Rectal smooth muscle tissue (tissue), 1 donor: ENCODE measurements at regions not wholly inside any gene's neighbourhood (a gene's known extent, or its start where the extent isn't known, plus 50 kb on each side); places are given as distances from the start of the nearest gene placed in this dataset.

Experiments used
- H3K27ac ChIP-seq: one replicate; pipeline ENCODE4 v1.7.0; 2013; ENCODE audit warnings: low read depth, low read length, inconsistent platforms
- H3K27me3 ChIP-seq: one replicate; pipeline ENCODE4 v1.7.0; 2013; ENCODE audit warnings: low read length; ENCODE audit not compliant: control insufficient read depth, insufficient read depth
- H3K36me3 ChIP-seq: one replicate; pipeline ENCODE4 v1.7.0; 2013; ENCODE audit warnings: low read length; ENCODE audit not compliant: control insufficient read depth, insufficient read depth
- H3K4me1 ChIP-seq: one replicate; pipeline ENCODE4 v1.7.0; 2013; ENCODE audit warnings: low read length; ENCODE audit not compliant: control insufficient read depth, insufficient read depth
- H3K4me3 ChIP-seq: one replicate; pipeline ENCODE4 v1.7.0; 2013; ENCODE audit warnings: low read length
- H3K9ac ChIP-seq: one replicate; pipeline ENCODE4 v1.7.0; 2013; ENCODE audit warnings: low read length

DNA sequence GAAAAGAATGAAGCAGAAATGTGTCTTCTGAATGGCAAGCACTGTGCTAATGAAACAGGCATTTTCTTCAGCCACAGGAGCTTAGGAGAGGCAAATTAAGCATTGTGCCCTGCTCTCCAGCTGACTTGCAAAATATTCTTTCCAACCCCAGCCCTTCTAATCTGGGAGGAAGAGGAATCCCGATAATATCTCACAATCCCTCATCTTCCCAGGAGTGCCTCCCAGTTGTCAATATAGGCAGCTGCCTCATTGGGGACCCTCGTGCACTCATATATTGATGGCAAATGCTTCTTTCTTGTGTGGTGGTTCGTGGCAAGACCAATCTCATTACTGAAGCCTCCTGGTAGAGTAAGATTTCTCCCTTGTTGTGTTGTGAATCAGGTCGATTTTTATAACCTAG, 299.0 kb downstream of the COG6 start:
- Histone ChIP-seq H3K4me1 (no peaks in the 10 kb centered on the region), H3K4me3 (no peak overlapping the region), H3K27me3 (peaks cover 2% of the 10 kb centered on the region), H3K36me3 (no peaks in the 10 kb centered on the region), H3K27ac (no peak overlapping the region), H3K9ac (no peak overlapping the region)

DNA sequence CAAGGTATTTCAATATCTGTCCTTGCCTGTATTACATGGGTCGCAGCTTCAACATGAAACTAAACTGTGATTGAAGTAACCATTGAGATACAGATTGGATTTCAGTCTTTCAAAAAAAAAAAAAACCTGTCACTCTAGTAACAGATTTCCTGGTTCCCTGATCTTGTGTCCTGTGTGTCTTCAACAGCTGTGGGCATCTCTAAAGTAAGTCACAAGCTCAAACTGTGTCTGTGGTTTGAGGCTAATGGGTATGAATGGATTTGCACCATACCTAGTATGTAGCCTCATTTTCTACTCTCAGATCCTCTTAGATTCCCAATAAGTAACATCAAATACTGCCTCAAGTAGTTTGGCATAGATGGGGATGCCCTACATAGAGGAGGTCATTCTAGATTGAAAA, 300.1 kb downstream of the COG6 start:
- Histone ChIP-seq H3K27me3 (peaks cover 2% of the 10 kb centered on the region), H3K36me3 (no peaks in the 10 kb centered on the region), H3K27ac (no peak overlapping the region), H3K9ac (no peak overlapping the region), H3K4me3 (no peak overlapping the region), H3K4me1 (no peaks in the 10 kb centered on the region)

DNA sequence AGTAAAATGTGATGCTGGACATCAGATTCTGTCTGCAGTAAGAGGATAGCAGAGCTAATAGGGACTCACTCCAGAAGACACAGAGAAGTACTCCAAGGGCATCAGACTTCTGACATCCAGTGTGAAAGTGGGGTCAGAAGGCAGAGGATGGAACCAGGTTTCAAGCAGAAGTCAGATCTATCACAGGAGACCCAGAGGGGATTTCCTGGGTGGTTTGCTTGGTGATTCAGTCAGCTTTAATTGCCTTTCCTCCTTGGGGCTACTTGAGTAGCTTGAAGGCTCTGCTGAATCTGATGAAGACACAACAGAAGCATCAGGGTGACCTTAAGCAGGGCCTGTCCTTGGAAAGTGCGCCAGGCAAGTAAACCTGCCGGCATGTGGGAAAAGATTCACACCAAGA, 300.6 kb downstream of the COG6 start:
- Histone ChIP-seq H3K4me3 (no peak overlapping the region), H3K4me1 (no peaks in the 10 kb centered on the region), H3K27ac (no peak overlapping the region), H3K9ac (no peak overlapping the region), H3K36me3 (no peaks in the 10 kb centered on the region), H3K27me3 (peaks cover 2% of the 10 kb centered on the region)

DNA sequence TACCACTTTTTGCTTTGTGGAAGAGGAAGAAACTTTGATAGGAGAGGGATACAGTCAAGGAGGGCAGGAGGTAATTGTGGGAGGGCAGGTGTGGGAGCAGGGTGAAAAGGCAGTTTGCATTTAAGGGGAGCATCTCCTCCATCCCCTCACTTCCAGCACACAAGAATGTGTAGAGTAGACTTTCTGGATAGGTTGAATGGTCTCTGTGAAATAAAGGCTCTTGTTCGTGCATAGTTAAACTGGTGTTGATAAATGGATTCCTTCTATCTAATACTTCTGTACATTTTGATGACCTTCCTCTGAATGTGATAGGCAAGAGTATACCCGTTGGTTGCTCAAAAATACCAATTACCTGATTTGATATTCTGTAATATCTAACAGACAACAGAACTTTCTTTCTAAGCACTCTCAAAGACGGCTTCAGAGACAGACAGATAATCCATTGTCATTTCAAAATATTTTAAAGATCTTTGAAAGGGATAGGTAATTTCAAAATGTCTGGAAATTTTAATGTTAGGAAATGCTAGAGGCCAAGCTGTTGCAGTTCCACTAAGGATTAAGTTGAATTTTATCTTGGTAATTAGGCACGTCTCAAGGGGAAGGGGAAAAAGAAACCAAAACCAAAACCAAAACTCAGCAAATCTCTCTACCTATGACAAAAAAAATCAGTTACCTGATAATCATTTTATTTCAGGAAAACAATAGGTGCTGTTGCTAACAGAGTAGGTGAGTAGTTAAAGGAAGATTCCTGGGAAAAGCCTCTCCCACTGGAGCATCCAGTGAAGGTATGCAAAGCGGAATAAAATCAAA, 302.6 kb downstream of the COG6 start:
- Histone ChIP-seq H3K27me3 (peaks cover 2% of the 10 kb centered on the region), H3K27ac (no peak overlapping the region), H3K36me3 (no peaks in the 10 kb centered on the region), H3K4me1 (no peaks in the 10 kb centered on the region), H3K9ac (no peak overlapping the region), H3K4me3 (no peak overlapping the region)

DNA sequence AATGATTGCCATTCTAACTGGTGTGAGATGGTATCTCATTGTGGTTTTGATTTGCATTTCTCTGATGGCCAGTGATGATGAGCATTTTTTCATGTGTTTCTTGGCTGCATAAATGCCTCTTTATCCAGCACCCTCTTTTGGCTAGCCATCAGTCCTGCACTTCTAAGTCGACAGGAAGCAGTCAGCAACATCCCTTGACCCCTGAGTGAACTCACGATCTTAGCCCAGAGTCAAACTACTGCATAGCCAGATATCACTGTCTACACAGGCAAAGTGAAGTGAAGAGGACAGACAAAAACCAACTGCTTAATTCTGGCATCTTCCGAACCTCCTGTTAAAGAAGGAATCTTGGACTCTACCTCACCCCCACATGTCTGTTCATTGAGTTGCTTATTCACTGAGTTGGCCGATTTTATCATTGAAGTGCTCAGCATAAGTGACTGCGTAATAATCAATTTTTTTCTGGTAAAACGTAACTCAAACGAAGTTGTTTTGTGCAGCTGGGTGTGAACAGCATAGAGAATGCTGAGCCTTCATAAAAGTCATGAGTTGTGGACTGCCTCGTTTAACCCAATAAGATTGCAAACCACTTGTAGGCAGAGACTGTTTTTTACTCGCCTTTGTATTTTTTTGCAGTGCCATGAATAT, 304.2 kb downstream of the COG6 start:
- Histone ChIP-seq H3K27me3 (peaks cover 2% of the 10 kb centered on the region), H3K4me3 (no peak overlapping the region), H3K36me3 (no peaks in the 10 kb centered on the region), H3K4me1 (no peaks in the 10 kb centered on the region), H3K27ac (no peak overlapping the region), H3K9ac (no peak overlapping the region)

DNA sequence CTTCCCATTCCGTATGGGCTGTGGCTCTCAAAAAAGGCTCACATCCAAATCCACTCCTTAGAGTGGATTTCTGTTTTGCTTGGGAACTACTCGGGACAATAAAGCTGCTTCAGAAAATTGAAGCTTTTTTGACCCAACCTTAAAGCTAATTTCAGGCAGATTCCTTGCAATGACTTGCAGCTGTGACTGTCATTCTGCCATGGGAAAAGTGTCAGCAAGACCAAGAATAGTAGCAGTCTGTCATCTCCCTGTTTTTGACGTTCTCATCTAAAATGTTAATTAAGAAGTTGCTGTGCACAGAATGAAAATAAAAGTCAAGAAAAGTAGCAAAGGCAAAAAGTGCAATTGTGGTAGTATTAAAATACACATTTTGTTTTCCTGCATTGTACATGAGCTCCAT, 304.7 kb downstream of the COG6 start:
- peaks cover 2% of the 10 kb centered on the region for H3K27me3 ChIP-seq
- H3K36me3 ChIP-seq = no peaks in the 10 kb centered on the region
- no peak overlapping the region for H3K4me3 ChIP-seq
- no peak overlapping the region for H3K9ac ChIP-seq
- H3K4me1 ChIP-seq = no peaks in the 10 kb centered on the region
- H3K27ac ChIP-seq = no peak overlapping the region

DNA sequence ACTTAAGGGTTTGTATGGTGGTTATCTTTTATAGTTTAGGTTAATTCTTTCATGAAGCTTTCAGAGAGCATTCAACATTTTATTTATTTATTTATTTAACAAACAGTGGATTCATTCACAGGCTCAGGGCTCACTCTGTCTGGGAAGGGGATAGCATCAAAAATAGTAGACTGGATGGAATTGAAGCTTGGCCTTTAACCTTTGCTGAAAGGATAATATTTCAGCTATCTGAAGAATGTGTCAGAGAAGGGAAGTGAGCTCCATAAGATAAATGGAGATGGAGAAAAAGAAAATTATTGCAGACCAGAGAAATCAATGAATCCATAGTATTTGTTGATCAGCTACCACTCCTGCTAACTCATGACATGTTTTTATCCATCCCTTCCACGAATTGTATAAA, 305.6 kb downstream of the COG6 start:
- no peak overlapping the region for H3K27ac ChIP-seq
- no peaks in the 10 kb centered on the region for H3K4me1 ChIP-seq
- no peak overlapping the region for H3K4me3 ChIP-seq
- H3K27me3 ChIP-seq = peaks cover 2% of the 10 kb centered on the region
- no peak overlapping the region for H3K9ac ChIP-seq
- no peaks in the 10 kb centered on the region for H3K36me3 ChIP-seq

DNA sequence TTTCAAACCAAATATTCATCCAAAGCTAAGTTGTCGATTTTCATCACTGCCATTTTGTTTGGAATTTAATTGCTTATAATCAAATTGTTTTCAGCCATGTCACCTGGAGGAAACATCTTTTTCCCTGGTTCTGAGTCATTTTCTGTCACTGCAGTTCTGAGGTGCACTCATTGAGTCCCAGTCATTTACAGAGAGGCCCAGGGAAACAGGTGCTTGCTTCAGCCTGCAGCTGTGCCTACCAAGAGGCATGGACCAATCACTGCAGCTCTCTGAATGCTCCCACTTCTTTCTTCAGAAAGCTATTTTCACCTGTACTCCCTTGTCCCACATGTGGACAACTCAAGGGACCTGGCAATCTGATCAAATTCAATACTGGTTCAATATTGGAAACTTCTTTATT, 308.1 kb downstream of the COG6 start:
- no peaks in the 10 kb centered on the region for H3K27me3 ChIP-seq
- H3K36me3 ChIP-seq = no peaks in the 10 kb centered on the region
- no peak overlapping the region for H3K9ac ChIP-seq
- H3K27ac ChIP-seq = no peak overlapping the region
- no peaks in the 10 kb centered on the region for H3K4me1 ChIP-seq
- H3K4me3 ChIP-seq = no peak overlapping the region

DNA sequence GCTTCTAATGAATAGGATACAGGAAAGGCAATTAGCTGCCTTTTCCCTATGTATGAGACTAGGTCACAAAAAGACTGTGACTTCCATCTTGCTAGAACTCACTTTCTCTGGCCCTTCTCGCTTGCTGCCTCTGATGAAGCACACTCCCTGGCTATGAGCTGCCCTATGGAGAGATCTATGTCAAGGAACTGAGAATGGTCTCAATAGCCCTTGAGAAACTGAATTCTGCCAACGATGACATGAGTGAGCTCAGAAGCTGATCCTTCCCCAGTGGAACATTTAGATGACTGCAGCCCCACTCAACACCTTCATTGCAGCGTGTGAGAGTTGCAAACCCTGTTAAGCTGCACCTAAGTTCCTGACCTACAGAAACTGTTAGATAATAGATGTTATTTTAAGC, 309.8 kb downstream of the COG6 start:
- Histone ChIP-seq H3K4me1 (no peaks in the 10 kb centered on the region), H3K27me3 (no peaks in the 10 kb centered on the region), H3K27ac (no peak overlapping the region), H3K36me3 (no peaks in the 10 kb centered on the region), H3K9ac (no peak overlapping the region), H3K4me3 (no peak overlapping the region)

DNA sequence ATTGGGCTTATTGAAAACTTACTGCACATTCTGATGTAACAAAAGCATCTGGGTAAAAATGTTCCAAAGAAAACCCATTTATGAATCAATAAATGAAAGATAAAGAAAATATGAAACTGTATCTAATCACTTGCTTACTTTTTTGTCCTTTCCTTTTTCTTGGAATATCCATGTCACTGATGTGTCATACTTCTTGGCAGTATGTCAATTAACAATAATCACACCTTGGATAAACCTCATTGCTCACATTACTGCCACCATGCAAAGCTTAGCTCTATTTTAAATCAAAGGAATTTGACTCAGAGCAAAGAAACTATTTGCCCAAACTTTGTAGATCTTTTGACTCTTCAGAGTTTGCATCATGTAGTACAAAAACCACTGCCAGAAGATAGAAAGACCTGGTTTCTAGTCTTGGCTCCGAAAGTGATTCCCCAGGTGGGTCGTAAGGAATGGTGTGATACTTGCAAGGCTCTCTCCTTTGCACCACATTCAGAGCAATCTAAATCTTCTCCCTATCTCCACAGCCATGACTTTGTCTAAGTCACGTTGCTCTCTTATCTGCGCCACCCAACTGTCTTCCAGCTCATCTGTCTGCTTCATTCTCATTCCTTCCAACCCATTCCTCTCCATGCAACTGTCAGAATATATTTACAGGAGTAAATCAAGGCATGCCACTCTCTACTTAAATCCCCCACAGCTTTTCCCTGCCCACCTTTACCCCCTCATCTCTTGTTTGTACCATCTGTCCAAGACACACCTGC, 311.9 kb downstream of the COG6 start:
- no peaks in the 10 kb centered on the region for H3K27me3 ChIP-seq
- H3K27ac ChIP-seq = no peak overlapping the region
- no peak overlapping the region for H3K9ac ChIP-seq
- no peaks in the 10 kb centered on the region for H3K4me1 ChIP-seq
- no peak overlapping the region for H3K4me3 ChIP-seq
- no peaks in the 10 kb centered on the region for H3K36me3 ChIP-seq

DNA sequence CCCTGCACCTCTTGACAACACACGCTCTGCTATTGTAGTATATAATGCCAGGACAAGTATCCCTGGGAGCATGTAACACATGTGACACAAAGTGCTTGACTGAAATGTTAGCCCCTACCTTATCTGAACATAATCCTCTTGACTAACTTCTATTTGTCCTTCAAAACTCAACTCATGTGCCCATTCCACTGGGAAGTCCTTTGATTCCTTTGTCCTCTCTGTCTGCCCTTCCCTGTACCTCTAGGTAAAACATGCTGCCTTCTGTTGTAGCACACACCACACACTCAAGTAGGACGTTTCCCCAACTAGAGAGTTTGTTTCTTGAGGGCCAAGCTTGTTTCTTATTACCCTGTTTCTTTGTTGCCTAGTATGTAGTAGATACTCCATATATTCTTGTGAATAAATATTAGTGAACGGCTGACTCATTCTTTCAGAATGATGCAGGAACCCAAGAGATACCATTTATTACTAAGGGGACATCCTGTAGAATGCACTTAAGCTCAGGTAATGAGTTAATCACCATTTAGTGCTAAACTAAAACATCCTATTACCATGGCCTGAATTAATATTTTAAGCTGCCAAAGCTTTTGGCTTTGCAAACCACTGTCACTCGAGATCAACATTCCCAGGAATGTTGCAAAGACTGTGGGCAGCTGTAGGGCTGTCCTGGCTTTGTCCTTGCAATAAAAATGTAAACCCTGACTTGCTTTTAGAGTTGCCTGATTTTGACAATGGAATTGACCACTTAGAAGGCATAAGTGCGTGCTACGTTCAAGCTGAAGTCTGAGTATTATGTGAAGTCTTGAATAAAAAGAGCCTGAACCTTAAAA, 313.4 kb downstream of the COG6 start:
- no peaks in the 10 kb centered on the region for H3K27me3 ChIP-seq
- no peak overlapping the region for H3K4me3 ChIP-seq
- no peak overlapping the region for H3K9ac ChIP-seq
- no peaks in the 10 kb centered on the region for H3K36me3 ChIP-seq
- no peaks in the 10 kb centered on the region for H3K4me1 ChIP-seq
- H3K27ac ChIP-seq = no peak overlapping the region
